DND-41 (cell line): ENCODE measurements at regions not wholly inside any gene's neighbourhood (a gene's known extent, or its start where the extent isn't known, plus 50 kb on each side); places are given as distances from the start of the nearest gene placed in this dataset.

ENCODE experiments used
- ATAC-seq: fragments of 200-7000 bp; cut with Tn5 transposase; 3 replicates; pipeline ENCODE4 v1.9.1; 2021; ENCODE audit warnings: low read depth; ENCODE audit not compliant: insufficient read depth
- DNase-seq: peaks from one replicate; pipeline ENCODE4 v3.0.0-alpha.2; 2020
- H2AFZ ChIP-seq: 2 replicates; pipeline ENCODE4 v1.6.0; 2012; ENCODE audit warnings: low read depth, low read length
- H3K27ac ChIP-seq: 2 replicates; pipeline ENCODE4 v1.5.1; 2012; ENCODE audit warnings: low read length, inconsistent platforms
- H3K27me3 ChIP-seq: fragments of 200-600 bp; sonication (generic); 2 replicates; pipeline ENCODE4 v1.6.0; 2012; ENCODE audit warnings: low read length, mild to moderate bottlenecking, inconsistent platforms; ENCODE audit not compliant: insufficient read depth, poor library complexity
- H3K36me3 ChIP-seq: 2 replicates; pipeline ENCODE4 v1.5.1; 2012; ENCODE audit warnings: low read length, inconsistent platforms; ENCODE audit not compliant: insufficient read depth
- H3K4me1 ChIP-seq: 2 replicates; pipeline ENCODE4 v1.5.1; 2012; ENCODE audit warnings: mild to moderate bottlenecking, low read length; ENCODE audit not compliant: insufficient read depth
- H3K4me2 ChIP-seq: 2 replicates; pipeline ENCODE4 v1.6.0; 2012; ENCODE audit warnings: mild to moderate bottlenecking, moderate library complexity, low read length, inconsistent platforms; ENCODE audit not compliant: insufficient read depth
- H3K4me3 ChIP-seq, 2 experiments: fragments of 200-600 bp in 1 of 2; shearing (Covaris generic) in 1 of 2; 2 replicates each; pipeline ENCODE4 v1.5.1; 2012 to 2016; ENCODE audit warnings: inconsistent platforms in 2 of 2, low read length in 2 of 2, mild to moderate bottlenecking in 2 of 2, low read depth in 1 of 2, moderate library complexity in 1 of 2
- H3K79me2 ChIP-seq: 2 replicates; pipeline ENCODE4 v1.6.0; 2012; ENCODE audit warnings: low read length, inconsistent platforms; ENCODE audit not compliant: insufficient read depth
- H3K9ac ChIP-seq: 2 replicates; pipeline ENCODE4 v1.6.0; 2012; ENCODE audit warnings: low read depth, mild to moderate bottlenecking, inconsistent platforms, low read length, moderate library complexity
- H3K9me3 ChIP-seq: 2 replicates; pipeline ENCODE4 v1.5.1; 2012; ENCODE audit warnings: low read length, moderate library complexity, mild to moderate bottlenecking, inconsistent platforms; ENCODE audit not compliant: insufficient read depth, severe bottlenecking
- H4K20me1 ChIP-seq: 2 replicates; pipeline ENCODE4 v1.6.0; 2012; ENCODE audit warnings: low read length; ENCODE audit not compliant: insufficient read depth
- EZH2 ChIP-seq: IDR thresholded peaks from 3 replicates; pipeline ENCODE4 v1.6.1; 2012; ENCODE audit warnings: borderline replicate concordance, low read depth, mild to moderate bottlenecking, moderate library complexity, low read length, inconsistent platforms; ENCODE audit not compliant: severe bottlenecking
- TF ChIP-seq, protein P1 (sequence below): IDR thresholded peaks from 2 replicates; pipeline ENCODE4 v1.5.1; 2012; ENCODE audit warnings: borderline replicate concordance, low read length, moderate library complexity, mild to moderate bottlenecking; ENCODE audit not compliant: poor library complexity, severe bottlenecking; ENCODE audit errors: extremely low read depth

DNA sequence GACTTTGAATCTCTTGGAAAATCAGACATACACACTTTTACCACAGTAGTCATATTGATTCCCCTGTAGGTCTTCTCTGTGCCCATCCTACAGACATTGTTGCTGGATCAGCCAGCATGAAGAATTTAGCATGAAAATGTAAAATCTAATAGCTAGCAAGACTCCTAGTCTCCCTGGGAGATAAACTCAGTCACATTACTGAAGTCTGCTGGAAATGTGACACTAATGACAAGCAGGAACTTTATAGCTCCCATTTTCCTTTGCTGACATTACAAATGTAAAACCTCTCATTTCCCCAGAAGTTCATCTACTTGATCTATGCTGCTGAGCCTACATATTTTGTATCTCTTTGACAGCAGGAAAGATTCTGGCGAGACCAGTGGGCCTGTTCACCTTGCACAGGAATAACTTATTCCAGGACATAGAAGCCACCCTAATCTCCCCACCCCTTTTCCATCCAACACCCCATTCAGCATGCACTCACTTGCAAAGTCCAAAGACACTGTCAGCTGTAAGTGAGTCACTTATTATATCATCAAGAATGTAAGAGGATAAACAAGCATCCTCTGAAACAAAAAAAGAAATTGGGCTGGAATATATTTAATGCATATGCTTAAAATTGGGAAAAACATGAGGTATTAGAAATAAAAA, 648.3 kb upstream of the PKDCC start:
- Histone ChIP-seq H3K79me2 (no peaks in the 10 kb centered on the region), H3K27ac (no peak overlapping the region; the same call in 1 of the 2 replicates), H2AFZ (peak overlapping the region; percentile 33; the same call in 1 of the 2 replicates), H3K4me3 (no peak overlapping the region), H3K4me2 (no peak overlapping the region), H3K27me3 (no peaks in the 10 kb centered on the region), H3K9me3 (peaks cover 7% of the 10 kb centered on the region), H3K4me1 (peaks cover 9% of the 10 kb centered on the region; the same call in 1 of the 2 replicates), H3K9ac (no peak overlapping the region), H3K36me3 (no peaks in the 10 kb centered on the region), H4K20me1 (no peaks in the 10 kb centered on the region)
- no peak for DNase-seq
- TF ChIP-seq, protein P1, sequence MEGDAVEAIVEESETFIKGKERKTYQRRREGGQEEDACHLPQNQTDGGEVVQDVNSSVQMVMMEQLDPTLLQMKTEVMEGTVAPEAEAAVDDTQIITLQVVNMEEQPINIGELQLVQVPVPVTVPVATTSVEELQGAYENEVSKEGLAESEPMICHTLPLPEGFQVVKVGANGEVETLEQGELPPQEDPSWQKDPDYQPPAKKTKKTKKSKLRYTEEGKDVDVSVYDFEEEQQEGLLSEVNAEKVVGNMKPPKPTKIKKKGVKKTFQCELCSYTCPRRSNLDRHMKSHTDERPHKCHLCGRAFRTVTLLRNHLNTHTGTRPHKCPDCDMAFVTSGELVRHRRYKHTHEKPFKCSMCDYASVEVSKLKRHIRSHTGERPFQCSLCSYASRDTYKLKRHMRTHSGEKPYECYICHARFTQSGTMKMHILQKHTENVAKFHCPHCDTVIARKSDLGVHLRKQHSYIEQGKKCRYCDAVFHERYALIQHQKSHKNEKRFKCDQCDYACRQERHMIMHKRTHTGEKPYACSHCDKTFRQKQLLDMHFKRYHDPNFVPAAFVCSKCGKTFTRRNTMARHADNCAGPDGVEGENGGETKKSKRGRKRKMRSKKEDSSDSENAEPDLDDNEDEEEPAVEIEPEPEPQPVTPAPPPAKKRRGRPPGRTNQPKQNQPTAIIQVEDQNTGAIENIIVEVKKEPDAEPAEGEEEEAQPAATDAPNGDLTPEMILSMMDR = no peak
- no peak for TF ChIP-seq EZH2
- ATAC-seq = no peak

GRCh38 chr2:41400088-41400665, 647.6 kb upstream of the PKDCC start:
- H3K9ac ChIP-seq = no peak overlapping the region
- no peaks in the 10 kb centered on the region for H3K27me3 ChIP-seq
- TF ChIP-seq, protein P1 = peak; percentile 64
- no peak for TF ChIP-seq EZH2
- H3K79me2 ChIP-seq = no peaks in the 10 kb centered on the region
- H3K27ac ChIP-seq = no peak overlapping the region
- H3K36me3 ChIP-seq = no peaks in the 10 kb centered on the region
- H2AFZ ChIP-seq = no peak overlapping the region
- H3K4me2 ChIP-seq = no peak overlapping the region
- no peaks in the 10 kb centered on the region for H4K20me1 ChIP-seq
- H3K4me1 ChIP-seq = peaks cover 9% of the 10 kb centered on the region; the same call in 1 of the 2 replicates
- no peak overlapping the region for H3K4me3 ChIP-seq
- peaks cover 7% of the 10 kb centered on the region for H3K9me3 ChIP-seq
- peak; percentile 77 for ATAC-seq
- peak; percentile 52 for DNase-seq

DNA sequence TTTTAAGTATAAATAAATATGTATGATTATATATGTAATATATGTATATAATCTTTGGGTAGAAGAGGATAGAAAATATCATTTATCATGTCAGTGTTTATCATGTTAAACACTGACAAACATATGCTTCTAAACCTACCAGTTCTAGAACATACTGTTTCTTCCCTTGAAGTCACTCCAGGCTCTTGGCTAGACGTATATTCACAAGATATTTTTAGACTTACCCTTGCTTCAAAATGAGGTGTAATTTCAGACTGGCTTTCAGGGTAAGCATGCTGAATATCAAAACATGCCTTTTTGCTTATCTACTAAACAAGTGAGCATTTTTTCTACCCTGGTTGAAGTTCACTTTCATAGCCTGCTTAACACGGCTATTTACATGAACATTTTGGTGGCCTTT, 642.4 kb upstream of the PKDCC start:
- Histone ChIP-seq H3K4me3 (no peak overlapping the region), H3K36me3 (no peaks in the 10 kb centered on the region), H3K9me3 (peaks cover 4% of the 10 kb centered on the region), H4K20me1 (no peaks in the 10 kb centered on the region), H2AFZ (no peak overlapping the region), H3K4me1 (no peaks in the 10 kb centered on the region), H3K27ac (no peak overlapping the region), H3K9ac (no peak overlapping the region), H3K79me2 (no peaks in the 10 kb centered on the region), H3K27me3 (no peaks in the 10 kb centered on the region), H3K4me2 (no peak overlapping the region)
- DNase-seq (no peak), ATAC-seq (no peak)
- TF ChIP-seq EZH2 = no peak
- TF ChIP-seq, protein P1 = no peak
